Memory B cell (primary cell): ENCODE measurements at regions not wholly inside any gene's neighbourhood (a gene's known extent, or its start where the extent isn't known, plus 50 kb on each side); places are given as distances from the start of the nearest gene placed in this dataset.

Experiments used
- ATAC-seq: fragments of 150-1000 bp; cut with Tn5 transposase; 2 replicates; pipeline ENCODE4 v1.10.0; 2021; ENCODE audit warnings: low read depth, mild to moderate bottlenecking, moderate library complexity
- DNase-seq, 2 donors: peaks; one replicate each; pipeline ENCODE4 v3.0.0; 2022; ENCODE audit warnings: low spot score in 2 of 2
- H3K27ac Mint-ChIP-seq: one replicate; pipeline ENCODE4 v1.8.0; 2022; ENCODE audit warnings: mild to moderate bottlenecking, moderate library complexity, mixed read lengths
- H3K27me3 Mint-ChIP-seq: one replicate; pipeline ENCODE4 v1.8.0; 2022; ENCODE audit warnings: mixed read lengths
- H3K36me3 Mint-ChIP-seq: one replicate; pipeline ENCODE4 v1.8.0; 2022; ENCODE audit warnings: mild to moderate bottlenecking, mixed read lengths
- H3K4me1 Mint-ChIP-seq: one replicate; pipeline ENCODE4 v1.8.0; 2022; ENCODE audit warnings: mixed read lengths
- H3K4me3 Mint-ChIP-seq: one replicate; pipeline ENCODE4 v1.8.0; 2022; ENCODE audit warnings: mild to moderate bottlenecking, moderate library complexity, mixed read lengths
- H3K9me3 Mint-ChIP-seq: one replicate; pipeline ENCODE4 v1.8.0; 2022; ENCODE audit warnings: mixed read lengths

- ATAC-seq (no peak), DNase-seq (no peak)
- Mint-ChIP-seq H3K36me3 (no peaks in the 10 kb centered on the region), H3K27me3 (no peaks in the 10 kb centered on the region), H3K27ac (no peak overlapping the region), H3K9me3 (no peaks in the 10 kb centered on the region), H3K4me1 (peaks cover 6% of the 10 kb centered on the region), H3K4me3 (no peak overlapping the region)
Observed at GRCh38 chr2:193350509-193350908, 1155.8 kb upstream of the TMEFF2 start.

GRCh38 chr2:193349642-193350041 is 1154.9 kb upstream of the TMEFF2 start:
- H3K4me3 Mint-ChIP-seq, result no peak overlapping the region
- H3K27me3 Mint-ChIP-seq, result no peaks in the 10 kb centered on the region
- H3K9me3 Mint-ChIP-seq, result no peaks in the 10 kb centered on the region
- ATAC-seq (no peak), DNase-seq (no peak)
- no peak overlapping the region for H3K27ac Mint-ChIP-seq
- H3K4me1 Mint-ChIP-seq, result peaks cover 6% of the 10 kb centered on the region
- H3K36me3 Mint-ChIP-seq, result no peaks in the 10 kb centered on the region

- no peaks in the 10 kb centered on the region for H3K27me3 Mint-ChIP-seq
- ATAC-seq (no peak), DNase-seq (no peak)
- H3K27ac Mint-ChIP-seq, result no peak overlapping the region
- no peaks in the 10 kb centered on the region for H3K36me3 Mint-ChIP-seq
- peak overlapping the region; percentile 68 for H3K4me3 Mint-ChIP-seq
- H3K4me1 Mint-ChIP-seq, result peaks cover 6% of the 10 kb centered on the region
- H3K9me3 Mint-ChIP-seq, result no peaks in the 10 kb centered on the region
Observed at GRCh38 chr2:193348055-193348454, 1153.3 kb upstream of the TMEFF2 start.

- H3K36me3 Mint-ChIP-seq, result no peaks in the 10 kb centered on the region
- ATAC-seq, result no peak
- H3K9me3 Mint-ChIP-seq, result no peaks in the 10 kb centered on the region
- H3K4me1 Mint-ChIP-seq, result no peaks in the 10 kb centered on the region
- no peak for DNase-seq
- H3K4me3 Mint-ChIP-seq, result no peak overlapping the region
- H3K27me3 Mint-ChIP-seq, result no peaks in the 10 kb centered on the region
- H3K27ac Mint-ChIP-seq, result no peak overlapping the region
Observed at GRCh38 chr2:193336781-193337180, 1142.0 kb upstream of the TMEFF2 start.

- no peaks in the 10 kb centered on the region for H3K9me3 Mint-ChIP-seq
- H3K36me3 Mint-ChIP-seq, result no peaks in the 10 kb centered on the region
- H3K4me3 Mint-ChIP-seq, result no peak overlapping the region
- no peak overlapping the region for H3K27ac Mint-ChIP-seq
- DNase-seq (no peak), ATAC-seq (no peak)
- H3K4me1 Mint-ChIP-seq, result peaks cover 2% of the 10 kb centered on the region
- no peaks in the 10 kb centered on the region for H3K27me3 Mint-ChIP-seq
Observed at GRCh38 chr2:193334401-193334800, 1139.7 kb upstream of the TMEFF2 start.

GRCh38 chr2:193333539-193333938 is 1138.8 kb upstream of the TMEFF2 start:
- no peaks in the 10 kb centered on the region for H3K36me3 Mint-ChIP-seq
- peaks cover 2% of the 10 kb centered on the region for H3K4me1 Mint-ChIP-seq
- H3K9me3 Mint-ChIP-seq, result no peaks in the 10 kb centered on the region
- no peak overlapping the region for H3K27ac Mint-ChIP-seq
- ATAC-seq, result no peak
- no peak overlapping the region for H3K4me3 Mint-ChIP-seq
- no peak for DNase-seq
- H3K27me3 Mint-ChIP-seq, result no peaks in the 10 kb centered on the region

- H3K4me3 Mint-ChIP-seq, result no peak overlapping the region
- no peak for DNase-seq
Observed at GRCh38 chr2:193332941-193333340, 1138.2 kb upstream of the TMEFF2 start.

GRCh38 chr2:193331676-193332075 is 1136.9 kb upstream of the TMEFF2 start:
- no peak overlapping the region for H3K27ac Mint-ChIP-seq
- no peak for DNase-seq
- H3K27me3 Mint-ChIP-seq, result no peaks in the 10 kb centered on the region
- H3K4me1 Mint-ChIP-seq, result peaks cover 2% of the 10 kb centered on the region
- no peaks in the 10 kb centered on the region for H3K36me3 Mint-ChIP-seq
- ATAC-seq, result peak; percentile 26
- no peak overlapping the region for H3K4me3 Mint-ChIP-seq
- no peaks in the 10 kb centered on the region for H3K9me3 Mint-ChIP-seq

More at GRCh38 chr2:193332941-193333340, 1138.2 kb upstream of the TMEFF2 start:
- ATAC-seq, result no peak
- Mint-ChIP-seq H3K27ac (no peak overlapping the region), H3K27me3 (no peaks in the 10 kb centered on the region), H3K9me3 (no peaks in the 10 kb centered on the region), H3K4me1 (peaks cover 2% of the 10 kb centered on the region), H3K36me3 (no peaks in the 10 kb centered on the region)

GRCh38 chr2:193326296-193326695 is 1131.6 kb upstream of the TMEFF2 start:
- H3K9me3 Mint-ChIP-seq, result no peaks in the 10 kb centered on the region
- H3K4me3 Mint-ChIP-seq, result no peak overlapping the region
- H3K4me1 Mint-ChIP-seq, result no peaks in the 10 kb centered on the region
- H3K36me3 Mint-ChIP-seq, result no peaks in the 10 kb centered on the region
- H3K27ac Mint-ChIP-seq, result no peak overlapping the region
- DNase-seq (no peak), ATAC-seq (no peak)
- no peaks in the 10 kb centered on the region for H3K27me3 Mint-ChIP-seq

- ATAC-seq (no peak), DNase-seq (no peak)
- Mint-ChIP-seq H3K36me3 (no peaks in the 10 kb centered on the region), H3K27ac (no peak overlapping the region), H3K4me1 (peaks cover 5% of the 10 kb centered on the region), H3K4me3 (no peak overlapping the region), H3K27me3 (no peaks in the 10 kb centered on the region), H3K9me3 (no peaks in the 10 kb centered on the region)
Observed at GRCh38 chr2:193315428-193316091, 1120.8 kb upstream of the TMEFF2 start.

GRCh38 chr2:193303464-193303863 is 1108.7 kb upstream of the TMEFF2 start:
- no peaks in the 10 kb centered on the region for H3K36me3 Mint-ChIP-seq
- H3K9me3 Mint-ChIP-seq, result peaks cover 2% of the 10 kb centered on the region
- ATAC-seq (no peak), DNase-seq (no peak)
- no peaks in the 10 kb centered on the region for H3K27me3 Mint-ChIP-seq
- no peaks in the 10 kb centered on the region for H3K4me1 Mint-ChIP-seq
- H3K4me3 Mint-ChIP-seq, result no peak overlapping the region
- H3K27ac Mint-ChIP-seq, result no peak overlapping the region

- ATAC-seq (no peak), DNase-seq (no peak)
- no peaks in the 10 kb centered on the region for H3K27me3 Mint-ChIP-seq
- no peaks in the 10 kb centered on the region for H3K4me1 Mint-ChIP-seq
- no peak overlapping the region for H3K4me3 Mint-ChIP-seq
- no peaks in the 10 kb centered on the region for H3K36me3 Mint-ChIP-seq
- H3K9me3 Mint-ChIP-seq, result peaks cover 2% of the 10 kb centered on the region
- no peak overlapping the region for H3K27ac Mint-ChIP-seq
Observed at GRCh38 chr2:193294371-193294770, 1099.6 kb upstream of the TMEFF2 start.

GRCh38 chr2:193279361-193279760 is 1084.6 kb upstream of the TMEFF2 start:
- no peak for DNase-seq
- Mint-ChIP-seq H3K27ac (no peak overlapping the region), H3K4me1 (no peaks in the 10 kb centered on the region), H3K36me3 (no peaks in the 10 kb centered on the region), H3K4me3 (no peak overlapping the region), H3K9me3 (peaks cover 3% of the 10 kb centered on the region), H3K27me3 (no peaks in the 10 kb centered on the region)
- ATAC-seq, result no peak

- ATAC-seq, result no peak
- Mint-ChIP-seq H3K27ac (no peak overlapping the region), H3K4me1 (no peaks in the 10 kb centered on the region), H3K9me3 (no peaks in the 10 kb centered on the region), H3K27me3 (no peaks in the 10 kb centered on the region), H3K4me3 (no peak overlapping the region), H3K36me3 (no peaks in the 10 kb centered on the region)
- DNase-seq, result no peak
Observed at GRCh38 chr2:193276988-193277387, 1082.3 kb upstream of the TMEFF2 start.

- Mint-ChIP-seq H3K27ac (no peak overlapping the region), H3K27me3 (no peaks in the 10 kb centered on the region), H3K36me3 (no peaks in the 10 kb centered on the region), H3K9me3 (no peaks in the 10 kb centered on the region), H3K4me3 (no peak overlapping the region), H3K4me1 (no peaks in the 10 kb centered on the region)
- no peak for DNase-seq
- no peak for ATAC-seq
Observed at GRCh38 chr2:193276560-193276959, 1081.8 kb upstream of the TMEFF2 start.
